Muscle of leg (tissue), 3 donors: ENCODE measurements at regions not wholly inside any gene's neighbourhood (a gene's known extent, or its start where the extent isn't known, plus 50 kb on each side); places are given as distances from the start of the nearest gene placed in this dataset.

Experiments used
- DNase-seq: peaks from one replicate; pipeline ENCODE4 v3.0.0; 2013
- H3K27ac ChIP-seq: one replicate; pipeline ENCODE4 v1.5.1; 2013; ENCODE audit warnings: mild to moderate bottlenecking, low read length, control low read depth
- H3K27me3 ChIP-seq: one replicate; pipeline ENCODE4 v1.6.1; 2013; ENCODE audit warnings: low read length; ENCODE audit not compliant: control insufficient read depth, insufficient read depth
- H3K36me3 ChIP-seq: one replicate; pipeline ENCODE4 v1.6.1; 2013; ENCODE audit warnings: low read length; ENCODE audit not compliant: control insufficient read depth, insufficient read depth
- H3K4me1 ChIP-seq: one replicate; pipeline ENCODE4 v1.6.1; 2013; ENCODE audit warnings: low read length; ENCODE audit not compliant: control insufficient read depth, insufficient read depth
- H3K4me3 ChIP-seq: one replicate; pipeline ENCODE4 v1.5.1; 2013; ENCODE audit warnings: low read length, control low read depth
- H3K9me3 ChIP-seq: replicated peaks from 2 replicates; pipeline ENCODE4 v1.6.1; 2013; ENCODE audit warnings: low read depth, low read length; ENCODE audit not compliant: control insufficient read depth
- WGBS: methylation state at CpG from one replicate; pipeline ENCODE4 v1.1.5; 2013; ENCODE audit warnings: missing lambda C conversion rate; ENCODE audit not compliant: insufficient coverage; 5-methylcytosine and 5-hydroxymethylcytosine counted together

DNA sequence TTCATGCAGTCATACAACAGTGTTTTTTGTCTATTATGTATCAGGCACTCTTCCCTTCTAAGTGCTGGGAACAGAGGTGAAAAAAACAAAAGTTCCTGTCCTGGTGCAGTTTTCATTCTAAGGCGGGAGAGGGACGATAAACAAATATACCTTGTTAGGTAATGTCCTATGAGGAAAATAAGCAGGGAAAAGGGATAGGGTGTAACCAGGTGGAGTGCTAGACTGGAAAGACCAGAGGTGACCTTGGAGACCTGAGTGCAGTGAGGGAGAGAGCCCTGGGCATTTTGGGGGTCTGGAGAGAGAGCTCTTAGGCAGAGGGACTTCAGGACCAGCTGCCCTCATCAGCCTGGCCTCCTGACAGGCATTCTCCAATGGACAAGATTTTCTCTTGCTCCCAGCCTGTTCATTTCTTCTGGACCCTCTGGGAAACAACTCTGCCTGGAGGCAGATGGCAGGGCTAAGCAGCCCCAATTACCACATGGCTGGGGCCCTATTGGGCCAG is 97.2 kb upstream of the TJP1 start:
- Histone ChIP-seq H3K9me3 (no peaks in the 10 kb centered on the region), H3K27me3 (peaks cover 3% of the 10 kb centered on the region), H3K27ac (no peak overlapping the region), H3K4me1 (no peaks in the 10 kb centered on the region), H3K4me3 (no peak overlapping the region), H3K36me3 (no peaks in the 10 kb centered on the region)
- 93% methylated on average over 2 of the region's 2 CpGs for WGBS
- DNase-seq: no peak

GRCh38 chr15:29917600-29918597 is 95.6 kb upstream of the TJP1 start:
- Histone ChIP-seq H3K9me3 (no peaks in the 10 kb centered on the region), H3K36me3 (no peaks in the 10 kb centered on the region), H3K4me1 (no peaks in the 10 kb centered on the region), H3K27ac (no peak overlapping the region), H3K27me3 (peaks cover 3% of the 10 kb centered on the region), H3K4me3 (no peak overlapping the region)
- WGBS: 95% methylated on average over 2 of the region's 11 CpGs
- no peak for DNase-seq

GRCh38 chr15:29914511-29914926 is 92.3 kb upstream of the TJP1 start:
- WGBS: 11% methylated on average over 6 of the region's 7 CpGs
- Histone ChIP-seq H3K4me1 (no peaks in the 10 kb centered on the region), H3K27ac (no peak overlapping the region), H3K9me3 (no peaks in the 10 kb centered on the region), H3K27me3 (no peaks in the 10 kb centered on the region), H3K36me3 (no peaks in the 10 kb centered on the region), H3K4me3 (no peak overlapping the region)
- no peak for DNase-seq

- peak; percentile 6 for DNase-seq
- 0% methylated on average over 1 of the region's 4 CpGs for WGBS
Measured at GRCh38 chr15:29913528-29914135, 91.4 kb upstream of the TJP1 start.

GRCh38 chr15:29911705-29912104 is 89.4 kb upstream of the TJP1 start:
- no peaks in the 10 kb centered on the region for H3K4me1 ChIP-seq
- H3K36me3 ChIP-seq: no peaks in the 10 kb centered on the region
- no peaks in the 10 kb centered on the region for H3K27me3 ChIP-seq
- H3K27ac ChIP-seq: no peak overlapping the region
- DNase-seq: no peak
- H3K4me3 ChIP-seq: no peak overlapping the region
- H3K9me3 ChIP-seq: no peaks in the 10 kb centered on the region
- WGBS: no CpG with 5 or more reads among the region's 3 CpGs

More at GRCh38 chr15:29913528-29914135, 91.4 kb upstream of the TJP1 start:
- no peaks in the 10 kb centered on the region for H3K4me1 ChIP-seq
- no peaks in the 10 kb centered on the region for H3K9me3 ChIP-seq
- H3K27ac ChIP-seq: no peak overlapping the region
- no peaks in the 10 kb centered on the region for H3K36me3 ChIP-seq
- H3K27me3 ChIP-seq: no peaks in the 10 kb centered on the region
- no peak overlapping the region for H3K4me3 ChIP-seq

GRCh38 chr15:29910068-29910467 is 87.8 kb upstream of the TJP1 start:
- H3K9me3 ChIP-seq: no peaks in the 10 kb centered on the region
- no peak overlapping the region for H3K4me3 ChIP-seq
- no CpG with 5 or more reads among the region's 3 CpGs for WGBS
- H3K27me3 ChIP-seq: no peaks in the 10 kb centered on the region
- no peaks in the 10 kb centered on the region for H3K36me3 ChIP-seq
- DNase-seq: peak; percentile 18
- H3K4me1 ChIP-seq: no peaks in the 10 kb centered on the region
- no peak overlapping the region for H3K27ac ChIP-seq

DNA sequence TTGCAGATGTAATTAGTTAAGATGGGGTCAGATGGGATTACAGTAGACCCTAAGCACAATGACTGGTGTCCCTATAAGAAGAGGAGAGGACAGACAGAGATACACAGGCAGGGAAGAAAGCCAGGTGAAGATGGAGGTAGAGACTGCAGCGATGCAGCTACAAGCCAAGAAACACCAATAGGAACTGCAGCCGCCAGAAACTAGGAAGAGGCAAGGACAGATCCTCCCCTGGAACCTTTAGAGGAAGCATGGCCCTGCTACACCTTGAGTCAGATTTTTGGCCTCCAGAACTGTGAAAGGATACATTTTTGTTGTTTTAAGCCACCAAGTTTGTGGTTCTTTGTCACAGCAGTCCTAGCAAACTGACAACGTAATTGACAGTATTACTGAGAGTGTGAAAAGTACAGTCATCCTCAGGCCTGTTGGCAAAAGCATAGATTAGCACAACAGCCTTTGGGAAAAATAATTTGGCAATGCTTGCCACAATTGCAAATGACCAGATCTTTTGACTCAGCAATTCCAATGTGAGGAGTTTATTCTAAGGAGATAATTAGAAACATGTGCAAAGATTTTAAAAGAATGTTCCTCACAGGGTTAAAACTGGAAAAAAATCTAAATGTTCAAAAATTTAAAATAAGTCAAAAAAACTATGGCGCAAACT is 82.6 kb upstream of the TJP1 start:
- no peak for DNase-seq

GRCh38 chr15:29903785-29904464 is 81.7 kb upstream of the TJP1 start:
- Histone ChIP-seq H3K27me3 (no peaks in the 10 kb centered on the region), H3K9me3 (no peaks in the 10 kb centered on the region), H3K4me1 (no peaks in the 10 kb centered on the region), H3K36me3 (no peaks in the 10 kb centered on the region), H3K27ac (no peak overlapping the region), H3K4me3 (no peak overlapping the region)
- 100% methylated on average over 3 of the region's 6 CpGs for WGBS
- no peak for DNase-seq

More for the DNA sequence above, 82.6 kb upstream of the TJP1 start:
- Histone ChIP-seq H3K4me3 (no peak overlapping the region), H3K36me3 (no peaks in the 10 kb centered on the region), H3K27me3 (no peaks in the 10 kb centered on the region), H3K27ac (no peak overlapping the region), H3K9me3 (no peaks in the 10 kb centered on the region), H3K4me1 (no peaks in the 10 kb centered on the region)
- WGBS: 63% methylated on average over 3 of the region's 4 CpGs

GRCh38 chr15:29903028-29903427 is 80.8 kb upstream of the TJP1 start:
- Histone ChIP-seq H3K27me3 (no peaks in the 10 kb centered on the region), H3K4me1 (no peaks in the 10 kb centered on the region), H3K36me3 (no peaks in the 10 kb centered on the region), H3K4me3 (no peak overlapping the region), H3K9me3 (no peaks in the 10 kb centered on the region), H3K27ac (no peak overlapping the region)
- no peak for DNase-seq
- WGBS: no CpG with 5 or more reads among the region's 2 CpGs
